NOMO-1 (cell line): ENCODE measurements at regions not wholly inside any gene's neighbourhood (a gene's known extent, or its start where the extent isn't known, plus 50 kb on each side); places are given as distances from the start of the nearest gene placed in this dataset.
A peak's percentile ranks its signal among the peaks of the same experiment; 100 is the strongest.

Source experiments
- DNase-seq, 2 experiments: peaks; one replicate each; lab custom pipeline; 2025; ENCODE audit not compliant: unreplicated experiment in 2 of 2; lab: John Stamatoyannopoulos, UW

GRCh38 chr12:91613223-91613779 lies 430.7 kb upstream of the DCN start:
- no peak for DNase-seq

- DNase-seq: no peak
These were observed 427.9 kb upstream of the DCN start for GRCh38 chr12:91610561-91610960.

GRCh38 chr12:91609283-91609682 lies 426.7 kb upstream of the DCN start:
- no peak for DNase-seq

GRCh38 chr12:91608542-91608941 lies 425.9 kb upstream of the DCN start:
- no peak for DNase-seq

- DNase-seq: no peak
These were observed 424.2 kb upstream of the DCN start for GRCh38 chr12:91606662-91607377.

GRCh38 chr12:91604897-91605296 lies 422.3 kb upstream of the DCN start:
- DNase-seq: no peak

GRCh38 chr12:91603060-91603459 lies 420.4 kb upstream of the DCN start:
- peak in 1 of 2 experiments; percentile 31 for DNase-seq

- no peak for DNase-seq
These were observed 418.4 kb upstream of the DCN start for GRCh38 chr12:91601054-91601453.

GRCh38 chr12:91594715-91595114 lies 412.1 kb upstream of the DCN start:
- DNase-seq: no peak

GRCh38 chr12:91591639-91591987 lies 409.0 kb upstream of the DCN start:
- DNase-seq: no peak

GRCh38 chr12:91590966-91591638 lies 408.5 kb upstream of the DCN start:
- DNase-seq: no peak

- peak in 1 of 2 experiments; percentile 16 for DNase-seq
These were observed 406.3 kb upstream of the DCN start for GRCh38 chr12:91588874-91589454.

- DNase-seq: no peak
These were observed 403.4 kb upstream of the DCN start for GRCh38 chr12:91586015-91586414.

GRCh38 chr12:91582811-91583210 lies 400.2 kb upstream of the DCN start:
- no peak for DNase-seq

- no peak for DNase-seq
These were observed 397.1 kb upstream of the DCN start for GRCh38 chr12:91579516-91580263.

- DNase-seq: peak in 1 of 2 experiments; percentile 58
These were observed 395.2 kb upstream of the DCN start for GRCh38 chr12:91577586-91578539.

- DNase-seq: no peak
These were observed 393.8 kb upstream of the DCN start for GRCh38 chr12:91576432-91576831.

- no peak for DNase-seq
These were observed 393.0 kb upstream of the DCN start for GRCh38 chr12:91575630-91576029.

GRCh38 chr12:91574975-91575374 lies 392.4 kb upstream of the DCN start:
- DNase-seq: no peak

GRCh38 chr12:91574391-91574790 lies 391.8 kb upstream of the DCN start:
- DNase-seq: peak in 1 of 2 experiments; percentile 22
